ENCODE measurements at regions not wholly inside any gene's neighbourhood (a gene's known extent, or its start where the extent isn't known, plus 50 kb on each side); places are given as distances from the start of the nearest gene placed in this dataset.
"Not testable (repeated sequence)": the region's sequence is repeated elsewhere in the genome, so short reads cannot be mapped to it uniquely, and the experiment has no call there.

- peak; percentile 64 for DNase-seq
Measured at GRCh38 chr7:80018941-80019808, 115.5 kb upstream of the GNAI1 start.

- no peak for DNase-seq
Measured at GRCh38 chr7:80017101-80017698, 117.4 kb upstream of the GNAI1 start.

- no peak for DNase-seq
Measured at GRCh38 chr7:80014511-80014910, 120.1 kb upstream of the GNAI1 start.

GRCh38 chr7:80008039-80008438 is 126.6 kb upstream of the GNAI1 start:
- no peak for DNase-seq

- no peak for DNase-seq
Measured at GRCh38 chr7:80002865-80003264, 131.8 kb upstream of the GNAI1 start.

GRCh38 chr7:79998363-79998762 is 136.3 kb upstream of the GNAI1 start:
- no peak for DNase-seq

- DNase-seq = no peak
Measured at GRCh38 chr7:79997345-79997744, 137.3 kb upstream of the GNAI1 start.

- DNase-seq = not testable (repeated sequence)
Measured at GRCh38 chr7:79995741-79996140, 138.9 kb upstream of the GNAI1 start.

GRCh38 chr7:79988653-79989052 is 146.0 kb upstream of the GNAI1 start:
- DNase-seq = no peak

GRCh38 chr7:79984210-79984609 is 150.4 kb upstream of the GNAI1 start:
- no peak for DNase-seq

GRCh38 chr7:79982141-79982770 is 152.4 kb upstream of the GNAI1 start:
- DNase-seq = no peak

- DNase-seq = no peak
Measured at GRCh38 chr7:79980376-79980775, 154.3 kb upstream of the GNAI1 start.

- no peak for DNase-seq
Measured at GRCh38 chr7:79979437-79979836, 155.2 kb upstream of the GNAI1 start.

GRCh38 chr7:79977481-79977880 is 157.2 kb upstream of the GNAI1 start:
- DNase-seq = no peak

- DNase-seq = not testable (repeated sequence)
Measured at GRCh38 chr7:79976711-79977020, 158.0 kb upstream of the GNAI1 start.

- not testable (repeated sequence) for DNase-seq
Measured at GRCh38 chr7:79975986-79976710, 158.5 kb upstream of the GNAI1 start.

- no peak for DNase-seq
Measured at GRCh38 chr7:79973455-79973854, 161.2 kb upstream of the GNAI1 start.

- no peak for DNase-seq
Measured at GRCh38 chr7:79971058-79971457, 163.6 kb upstream of the GNAI1 start.

GRCh38 chr7:79968894-79969293 is 165.7 kb upstream of the GNAI1 start:
- DNase-seq = no peak

- no peak for DNase-seq
Measured at GRCh38 chr7:79968077-79968648, 166.5 kb upstream of the GNAI1 start.

GRCh38 chr7:79965946-79966345 is 168.7 kb upstream of the GNAI1 start:
- DNase-seq = no peak

GRCh38 chr7:79964463-79964862 is 170.2 kb upstream of the GNAI1 start:
- no peak for DNase-seq
